Ishikawa (cell line): ENCODE measurements at regions not wholly inside any gene's neighbourhood (a gene's known extent, or its start where the extent isn't known, plus 50 kb on each side); places are given as distances from the start of the nearest gene placed in this dataset.

ENCODE experiments used
- CEBPB ChIP-seq: IDR thresholded peaks from 2 replicates; pipeline ENCODE4 v1.6.1; 2012
- CREB1 ChIP-seq: IDR thresholded peaks from 2 replicates; pipeline ENCODE4 v1.6.1; 2012; ENCODE audit warnings: low read depth
- EGR1 ChIP-seq: IDR thresholded peaks from 2 replicates; pipeline ENCODE4 v1.6.1; 2012
- EP300 ChIP-seq: IDR thresholded peaks from 2 replicates; pipeline ENCODE4 v1.6.1; 2012; ENCODE audit warnings: borderline replicate concordance
- FOXM1 ChIP-seq: IDR thresholded peaks from 2 replicates; pipeline ENCODE4 v1.6.1; 2012; ENCODE audit warnings: low read depth, borderline replicate concordance
- NFIC ChIP-seq: IDR thresholded peaks from 2 replicates; pipeline ENCODE4 v1.6.1; 2012
- RAD21 ChIP-seq: IDR thresholded peaks from 2 replicates; pipeline ENCODE4 v1.6.1; 2012; ENCODE audit warnings: low read depth
- TAF1 ChIP-seq: IDR thresholded peaks from 2 replicates; pipeline ENCODE4 v1.6.1; 2012; ENCODE audit warnings: low read depth, mild to moderate bottlenecking
- TCF12 ChIP-seq: IDR thresholded peaks from 2 replicates; pipeline ENCODE4 v1.6.1; 2012; ENCODE audit warnings: low read depth
- TEAD4 ChIP-seq: IDR thresholded peaks from 2 replicates; pipeline ENCODE4 v1.6.1; 2012
- YY1 ChIP-seq: IDR thresholded peaks from 2 replicates; pipeline ENCODE4 v1.6.1; 2012; ENCODE audit warnings: low read depth
- ZBTB7A ChIP-seq: IDR thresholded peaks from 2 replicates; pipeline ENCODE4 v1.6.1; 2012; ENCODE audit warnings: low read depth
- TF ChIP-seq, protein P1 (sequence below): IDR thresholded peaks from 2 replicates; pipeline ENCODE4 v1.6.1; 2012
- TF ChIP-seq, protein P2 (sequence below): IDR thresholded peaks from 2 replicates; pipeline ENCODE4 v1.6.1; 2012; ENCODE audit warnings: low read depth, mild to moderate bottlenecking
- TF ChIP-seq, protein P3 (sequence below): IDR thresholded peaks from 2 replicates; pipeline ENCODE4 v1.6.1; 2012

DNA sequence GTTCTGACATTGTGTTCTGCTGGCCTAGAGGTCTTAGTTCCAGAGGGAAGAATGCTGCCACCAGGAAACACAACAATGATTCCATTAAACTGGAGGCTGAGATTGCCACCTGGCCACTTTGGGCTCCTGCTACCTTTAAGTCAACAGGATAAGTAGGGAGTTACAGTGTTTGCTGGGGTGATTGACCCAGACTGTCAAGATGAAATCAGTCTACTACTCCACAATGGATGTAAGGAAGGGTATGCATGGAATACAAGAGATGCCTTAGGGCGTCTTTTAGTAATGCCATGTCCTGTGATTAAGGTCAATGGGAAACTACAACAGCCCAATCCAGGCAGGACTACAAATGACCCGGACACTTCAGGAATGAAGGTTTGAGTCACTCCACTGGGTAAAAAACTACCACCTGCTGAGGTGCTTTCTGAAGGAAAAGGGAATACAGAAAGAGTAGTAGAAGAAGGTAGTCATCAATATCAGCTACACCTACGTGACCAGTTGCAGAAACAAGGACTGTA, 852.6 kb downstream of the LRFN5 start:
- TF ChIP-seq NFIC (no peak), EP300 (no peak), FOXM1 (no peak), TAF1 (no peak), EGR1 (no peak), RAD21 (no peak), TEAD4 (no peak)
- TF ChIP-seq, protein P1, sequence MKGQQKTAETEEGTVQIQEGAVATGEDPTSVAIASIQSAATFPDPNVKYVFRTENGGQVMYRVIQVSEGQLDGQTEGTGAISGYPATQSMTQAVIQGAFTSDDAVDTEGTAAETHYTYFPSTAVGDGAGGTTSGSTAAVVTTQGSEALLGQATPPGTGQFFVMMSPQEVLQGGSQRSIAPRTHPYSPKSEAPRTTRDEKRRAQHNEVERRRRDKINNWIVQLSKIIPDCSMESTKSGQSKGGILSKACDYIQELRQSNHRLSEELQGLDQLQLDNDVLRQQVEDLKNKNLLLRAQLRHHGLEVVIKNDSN: no peak

DNA sequence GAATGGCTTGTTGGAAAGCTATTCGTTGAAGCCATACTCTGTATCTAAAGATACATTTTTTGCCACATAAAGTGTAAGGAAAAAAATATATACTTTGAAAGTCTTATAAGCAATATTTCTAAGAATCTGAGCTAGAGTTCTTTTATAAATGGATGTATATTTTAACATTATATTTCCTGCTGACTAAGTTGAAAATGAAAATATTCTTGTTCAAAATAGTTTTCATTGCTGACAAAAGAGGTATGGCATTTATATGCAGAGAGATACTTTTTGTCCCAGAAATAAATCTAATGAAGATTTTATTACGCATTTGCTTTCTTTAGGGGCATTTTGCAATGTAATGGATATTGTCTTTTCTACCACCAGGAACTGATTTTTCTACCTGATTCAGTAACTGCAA, 834.9 kb downstream of the LRFN5 start:
- TF ChIP-seq CEBPB (no peak), TCF12 (no peak), TEAD4 (no peak), TAF1 (no peak), YY1 (no peak), FOXM1 (no peak)
- TF ChIP-seq, protein P1: no peak

DNA sequence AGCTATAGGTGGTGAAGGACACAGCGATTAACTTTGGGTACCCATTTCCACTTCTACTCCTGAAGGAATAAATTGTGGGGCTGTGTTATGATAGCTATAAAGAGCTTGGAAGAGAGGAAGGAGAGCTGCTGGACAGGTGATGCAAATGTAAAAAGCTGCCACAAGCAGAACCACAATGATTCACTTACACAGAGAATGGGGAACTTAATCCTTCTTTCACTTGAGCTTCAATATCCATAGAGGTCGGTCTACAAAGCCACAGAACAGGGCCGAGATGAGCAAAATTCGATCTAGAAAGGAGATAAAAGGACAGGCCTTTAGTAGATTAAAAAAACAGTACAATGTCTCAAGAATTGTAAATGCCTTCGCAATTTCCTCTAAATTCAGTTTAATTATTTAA, 831.1 kb downstream of the LRFN5 start:
- TF ChIP-seq FOXM1: no peak
- no peak for TF ChIP-seq YY1

DNA sequence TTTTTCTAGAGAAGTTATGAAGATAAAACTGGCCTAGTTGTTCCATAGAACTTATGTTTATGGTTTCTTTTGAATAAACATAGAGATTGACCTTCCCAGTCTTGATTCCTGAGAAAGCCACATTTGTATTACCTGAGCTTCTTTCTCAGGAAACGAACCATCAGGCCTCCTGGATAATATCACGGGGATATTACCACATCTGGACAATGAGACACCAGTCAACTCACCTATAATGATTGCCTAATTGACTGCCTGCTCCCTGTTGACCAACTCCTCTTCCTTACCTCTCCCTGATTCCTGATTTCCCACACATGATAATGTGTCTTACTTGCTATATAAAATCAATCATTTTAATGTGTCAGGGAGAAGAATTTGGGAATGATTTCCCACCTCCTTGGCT, 822.7 kb downstream of the LRFN5 start:
- TF ChIP-seq EGR1 (no peak), CEBPB (no peak), YY1 (no peak), NFIC (no peak), RAD21 (no peak)
- TF ChIP-seq, protein P2, sequence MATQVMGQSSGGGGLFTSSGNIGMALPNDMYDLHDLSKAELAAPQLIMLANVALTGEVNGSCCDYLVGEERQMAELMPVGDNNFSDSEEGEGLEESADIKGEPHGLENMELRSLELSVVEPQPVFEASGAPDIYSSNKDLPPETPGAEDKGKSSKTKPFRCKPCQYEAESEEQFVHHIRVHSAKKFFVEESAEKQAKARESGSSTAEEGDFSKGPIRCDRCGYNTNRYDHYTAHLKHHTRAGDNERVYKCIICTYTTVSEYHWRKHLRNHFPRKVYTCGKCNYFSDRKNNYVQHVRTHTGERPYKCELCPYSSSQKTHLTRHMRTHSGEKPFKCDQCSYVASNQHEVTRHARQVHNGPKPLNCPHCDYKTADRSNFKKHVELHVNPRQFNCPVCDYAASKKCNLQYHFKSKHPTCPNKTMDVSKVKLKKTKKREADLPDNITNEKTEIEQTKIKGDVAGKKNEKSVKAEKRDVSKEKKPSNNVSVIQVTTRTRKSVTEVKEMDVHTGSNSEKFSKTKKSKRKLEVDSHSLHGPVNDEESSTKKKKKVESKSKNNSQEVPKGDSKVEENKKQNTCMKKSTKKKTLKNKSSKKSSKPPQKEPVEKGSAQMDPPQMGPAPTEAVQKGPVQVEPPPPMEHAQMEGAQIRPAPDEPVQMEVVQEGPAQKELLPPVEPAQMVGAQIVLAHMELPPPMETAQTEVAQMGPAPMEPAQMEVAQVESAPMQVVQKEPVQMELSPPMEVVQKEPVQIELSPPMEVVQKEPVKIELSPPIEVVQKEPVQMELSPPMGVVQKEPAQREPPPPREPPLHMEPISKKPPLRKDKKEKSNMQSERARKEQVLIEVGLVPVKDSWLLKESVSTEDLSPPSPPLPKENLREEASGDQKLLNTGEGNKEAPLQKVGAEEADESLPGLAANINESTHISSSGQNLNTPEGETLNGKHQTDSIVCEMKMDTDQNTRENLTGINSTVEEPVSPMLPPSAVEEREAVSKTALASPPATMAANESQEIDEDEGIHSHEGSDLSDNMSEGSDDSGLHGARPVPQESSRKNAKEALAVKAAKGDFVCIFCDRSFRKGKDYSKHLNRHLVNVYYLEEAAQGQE: no peak

DNA sequence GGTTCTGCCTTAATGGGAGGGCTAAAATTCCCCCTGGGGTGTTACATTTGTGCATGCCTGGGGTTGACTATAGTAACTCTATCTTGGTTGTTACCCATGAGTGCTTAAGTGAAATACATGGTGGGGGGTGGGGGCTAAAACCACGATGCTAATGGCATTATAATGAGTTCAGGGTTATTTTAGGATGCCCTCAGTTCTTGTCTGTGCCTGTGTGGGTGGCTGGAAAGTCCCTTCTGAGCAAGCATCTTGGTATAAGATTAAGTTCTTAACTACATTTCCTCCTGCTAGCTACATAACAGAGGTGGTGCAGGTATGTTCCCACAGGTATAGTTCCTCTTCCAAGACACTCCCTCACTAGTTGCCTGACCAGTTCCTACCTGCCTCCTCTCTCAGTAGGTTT, 822.3 kb downstream of the LRFN5 start:
- TF ChIP-seq TAF1 (no peak), YY1 (no peak), CREB1 (no peak)
- TF ChIP-seq, protein P1: no peak
- TF ChIP-seq, protein P3, sequence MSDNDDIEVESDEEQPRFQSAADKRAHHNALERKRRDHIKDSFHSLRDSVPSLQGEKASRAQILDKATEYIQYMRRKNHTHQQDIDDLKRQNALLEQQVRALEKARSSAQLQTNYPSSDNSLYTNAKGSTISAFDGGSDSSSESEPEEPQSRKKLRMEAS: no peak

DNA sequence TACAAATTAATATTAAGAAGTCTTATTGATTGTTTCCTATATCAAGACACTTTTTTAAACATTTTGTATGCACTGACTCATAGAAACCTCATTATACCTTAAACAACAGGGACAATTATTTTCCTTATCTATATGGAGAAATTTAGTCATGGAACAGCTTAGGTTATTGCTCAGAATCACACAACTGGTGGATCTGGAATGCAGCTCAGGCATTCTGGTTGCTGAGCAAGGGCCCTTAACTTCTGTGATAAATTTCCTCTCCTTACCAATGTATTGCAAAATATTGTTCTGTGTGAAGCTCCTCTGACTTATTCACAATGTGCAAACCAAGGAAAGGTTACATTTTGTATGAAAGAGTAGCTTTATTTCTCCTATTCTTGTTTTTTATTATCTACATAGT, 817.8 kb downstream of the LRFN5 start:
- TF ChIP-seq, protein P1: no peak
- TF ChIP-seq CREB1 (no peak), TCF12 (no peak)

DNA sequence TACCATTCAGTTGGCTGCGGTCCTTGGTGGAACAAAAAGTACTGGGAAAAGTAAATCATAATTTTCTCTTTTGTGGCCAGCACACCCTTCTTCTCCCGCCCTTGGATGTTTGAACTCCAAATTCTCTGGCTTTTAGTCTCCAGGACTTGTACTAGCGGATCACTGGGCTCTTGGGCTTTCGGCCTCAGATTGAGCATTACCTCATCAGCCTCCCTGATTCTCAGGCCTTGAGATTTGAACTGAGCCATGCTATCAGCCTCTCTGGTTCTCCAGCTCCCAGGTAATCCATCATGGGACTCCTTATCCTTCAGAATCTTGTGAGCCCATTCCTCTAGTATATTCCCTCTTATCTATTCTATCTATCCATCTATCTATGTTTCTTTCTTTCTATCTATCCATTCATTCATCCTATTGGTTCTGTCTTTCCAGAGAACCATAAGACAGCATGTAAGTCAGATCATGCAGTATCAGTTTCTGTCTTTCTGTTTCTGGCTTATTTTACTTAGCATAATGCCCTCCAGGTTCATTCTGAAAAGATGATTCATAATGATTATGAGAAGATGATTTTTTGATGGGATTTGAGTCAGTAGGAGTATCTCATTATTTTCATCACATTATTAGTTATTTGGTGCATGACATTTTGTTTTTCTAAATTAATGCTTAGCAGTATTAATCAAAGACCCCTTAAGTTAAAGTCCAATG, 814.9 kb downstream of the LRFN5 start:
- TF ChIP-seq TAF1 (no peak), YY1 (no peak), CREB1 (no peak), EGR1 (no peak), TEAD4 (no peak), TCF12 (no peak)

DNA sequence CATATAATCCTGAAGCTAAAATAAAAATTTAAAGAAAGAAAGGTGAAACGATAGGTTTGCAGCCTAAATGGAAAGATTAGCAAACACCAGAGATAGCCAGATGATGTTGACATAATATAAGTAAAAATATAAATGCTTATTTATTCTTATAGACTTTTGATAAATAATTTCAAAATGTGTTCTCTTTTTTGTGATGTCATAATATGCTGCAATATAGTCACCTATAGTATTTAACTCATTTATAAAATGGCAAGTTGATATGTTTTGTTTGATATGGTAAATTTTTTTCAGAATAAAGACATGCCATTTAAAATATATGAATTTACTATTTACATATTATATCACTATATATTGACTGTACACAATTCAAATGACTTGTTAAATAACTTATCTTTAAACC, 813.4 kb downstream of the LRFN5 start:
- no peak for TF ChIP-seq TEAD4

DNA sequence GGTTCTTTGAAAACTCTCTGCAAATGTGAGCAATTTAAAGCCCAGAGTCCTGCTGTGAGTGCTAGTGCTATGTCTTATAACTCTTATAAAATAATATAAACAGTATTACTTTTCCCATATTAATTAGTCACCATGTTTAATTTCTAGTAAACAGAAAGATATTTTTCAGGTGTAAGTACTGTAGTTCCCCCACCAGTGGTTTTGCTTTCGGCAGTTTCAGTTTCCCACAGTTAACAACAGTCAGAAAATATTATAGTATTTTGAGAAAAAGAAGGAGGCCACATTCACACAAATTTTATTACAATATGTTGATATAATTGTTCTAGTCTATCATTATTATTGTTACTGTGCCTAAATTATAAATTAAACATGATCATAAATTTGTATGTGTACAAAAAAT, 800.5 kb downstream of the LRFN5 start:
- no peak for TF ChIP-seq TCF12
- TF ChIP-seq FOXM1: no peak
- TF ChIP-seq YY1: no peak
- no peak for TF ChIP-seq ZBTB7A
- no peak for TF ChIP-seq EGR1
- no peak for TF ChIP-seq NFIC
